MM.1S (cell line): ENCODE measurements at regions not wholly inside any gene's neighbourhood (a gene's known extent, or its start where the extent isn't known, plus 50 kb on each side); places are given as distances from the start of the nearest gene placed in this dataset.

ENCODE experiments used
- DNase-seq: peaks from one replicate; pipeline ENCODE4 v3.0.0-alpha.2; 2015
- H2AFZ ChIP-seq: fragments of 300-600 bp; sonication (generic); 2 replicates; pipeline ENCODE4 v1.6.0; 2016; ENCODE audit warnings: antibody characterized with exemption, low read length
- H3F3A ChIP-seq: fragments of 300-600 bp; sonication (generic); 2 replicates; pipeline ENCODE4 v1.6.1; 2016; ENCODE audit warnings: mild to moderate bottlenecking, antibody characterized with exemption, low read length, moderate library complexity, mixed read lengths; ENCODE audit not compliant: insufficient read depth
- H3K27ac ChIP-seq: fragments of 300-600 bp; sonication (generic); 2 replicates; pipeline ENCODE4 v1.5.1; 2016; ENCODE audit warnings: mild to moderate bottlenecking, low read length
- H3K27me3 ChIP-seq: fragments of 300-600 bp; sonication (generic); replicated peaks from 2 replicates; pipeline ENCODE4 v1.6.0; 2016; ENCODE audit warnings: low read length; ENCODE audit not compliant: insufficient read depth
- H3K36me3 ChIP-seq: fragments of 300-600 bp; sonication (generic); replicated peaks from 2 replicates; pipeline ENCODE4 v1.6.1; 2016; ENCODE audit warnings: mild to moderate bottlenecking, low read length, mixed read lengths; ENCODE audit not compliant: insufficient read depth
- H3K4me1 ChIP-seq: fragments of 300-600 bp; sonication (generic); 2 replicates; pipeline ENCODE4 v1.6.1; 2016; ENCODE audit warnings: low read length, mixed read lengths
- H3K4me2 ChIP-seq: fragments of 300-600 bp; sonication (generic); 2 replicates; pipeline ENCODE4 v1.6.0; 2016; ENCODE audit warnings: low read depth, low read length
- H3K4me3 ChIP-seq: fragments of 300-600 bp; sonication (generic); 2 replicates; pipeline ENCODE4 v1.5.1; 2016; ENCODE audit warnings: low read length, mixed read lengths
- H3K79me2 ChIP-seq: fragments of 300-600 bp; sonication (generic); 2 replicates; pipeline ENCODE4 v1.6.1; 2016; ENCODE audit warnings: mixed run types, low read length, mixed read lengths
- H3K9ac ChIP-seq: fragments of 300-600 bp; sonication (generic); 2 replicates; pipeline ENCODE4 v1.6.1; 2016; ENCODE audit warnings: low read length, mixed read lengths
- H3K9me2 ChIP-seq: fragments of 300-600 bp; sonication (generic); replicated peaks from 2 replicates; pipeline ENCODE4 v1.6.1; 2016; ENCODE audit warnings: mild to moderate bottlenecking, low read length, mixed read lengths; ENCODE audit not compliant: insufficient read depth
- H3K9me3 ChIP-seq: fragments of 300-600 bp; sonication (generic); replicated peaks from 2 replicates; pipeline ENCODE4 v1.6.1; 2016; ENCODE audit warnings: mild to moderate bottlenecking, low read length, mixed read lengths; ENCODE audit not compliant: insufficient read depth
- H4K20me1 ChIP-seq: fragments of 300-600 bp; sonication (generic); 2 replicates; pipeline ENCODE4 v1.6.1; 2016; ENCODE audit warnings: mild to moderate bottlenecking, low read length, moderate library complexity, mixed read lengths; ENCODE audit not compliant: insufficient read depth
- CTCF ChIP-seq: fragments of 300-600 bp; sonication (generic); IDR thresholded peaks from 2 replicates; pipeline ENCODE4 v1.5.1; 2016; ENCODE audit warnings: antibody characterized with exemption, low read length, mixed read lengths
- EZH2 ChIP-seq: fragments of 300-600 bp; sonication (generic); optimal IDR thresholded peaks from 2 replicates; pipeline ENCODE3; 2017; ENCODE audit warnings: low read depth, mild to moderate bottlenecking, antibody characterized with exemption, low read length, mixed read lengths
- EZH2phosphoT487 ChIP-seq: fragments of 300-600 bp; sonication (generic); IDR thresholded peaks from 2 replicates; pipeline ENCODE4 v1.6.1; 2018; ENCODE audit warnings: antibody characterized with exemption, low read length

GRCh38 chr5:96012399-96012798, 50.7 kb upstream of the ELL2 start:
- no peak overlapping the region for H3K4me2 ChIP-seq
- H3K4me1 ChIP-seq: no peaks in the 10 kb centered on the region
- no peaks in the 10 kb centered on the region for H3F3A ChIP-seq
- H3K79me2 ChIP-seq: no peaks in the 10 kb centered on the region
- no peaks in the 10 kb centered on the region for H4K20me1 ChIP-seq
- H3K36me3 ChIP-seq: no peaks in the 10 kb centered on the region
- H3K27me3 ChIP-seq: no peaks in the 10 kb centered on the region
- no peak overlapping the region for H3K4me3 ChIP-seq
- H3K9ac ChIP-seq: no peak overlapping the region
- no peaks in the 10 kb centered on the region for H3K9me3 ChIP-seq
- no peaks in the 10 kb centered on the region for H3K9me2 ChIP-seq
- no peak overlapping the region for H3K27ac ChIP-seq
- DNase-seq: no peak
- TF ChIP-seq CTCF (no peak), EZH2phosphoT487 (no peak), EZH2 (no peak)
- no peak overlapping the region for H2AFZ ChIP-seq
